ENCODE measurements at regions not wholly inside any gene's neighbourhood (a gene's known extent, or its start where the extent isn't known, plus 50 kb on each side); places are given as distances from the start of the nearest gene placed in this dataset.

- TF ChIP-seq, protein P1, sequence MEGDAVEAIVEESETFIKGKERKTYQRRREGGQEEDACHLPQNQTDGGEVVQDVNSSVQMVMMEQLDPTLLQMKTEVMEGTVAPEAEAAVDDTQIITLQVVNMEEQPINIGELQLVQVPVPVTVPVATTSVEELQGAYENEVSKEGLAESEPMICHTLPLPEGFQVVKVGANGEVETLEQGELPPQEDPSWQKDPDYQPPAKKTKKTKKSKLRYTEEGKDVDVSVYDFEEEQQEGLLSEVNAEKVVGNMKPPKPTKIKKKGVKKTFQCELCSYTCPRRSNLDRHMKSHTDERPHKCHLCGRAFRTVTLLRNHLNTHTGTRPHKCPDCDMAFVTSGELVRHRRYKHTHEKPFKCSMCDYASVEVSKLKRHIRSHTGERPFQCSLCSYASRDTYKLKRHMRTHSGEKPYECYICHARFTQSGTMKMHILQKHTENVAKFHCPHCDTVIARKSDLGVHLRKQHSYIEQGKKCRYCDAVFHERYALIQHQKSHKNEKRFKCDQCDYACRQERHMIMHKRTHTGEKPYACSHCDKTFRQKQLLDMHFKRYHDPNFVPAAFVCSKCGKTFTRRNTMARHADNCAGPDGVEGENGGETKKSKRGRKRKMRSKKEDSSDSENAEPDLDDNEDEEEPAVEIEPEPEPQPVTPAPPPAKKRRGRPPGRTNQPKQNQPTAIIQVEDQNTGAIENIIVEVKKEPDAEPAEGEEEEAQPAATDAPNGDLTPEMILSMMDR (IDR thresholded peaks at IDR 0.05) = no peak
- TF ChIP-seq POLR2A (IDR thresholded peaks at IDR 0.05) = no peak
Observed at GRCh38 chr18:47682876-47683275, 247.6 kb downstream of the SMAD2 start.

Data from right lobe of liver (tissue), 4 donors.